ENCODE measurements at regions not wholly inside any gene's neighbourhood (a gene's known extent, or its start where the extent isn't known, plus 50 kb on each side); places are given as distances from the start of the nearest gene placed in this dataset.

DNA sequence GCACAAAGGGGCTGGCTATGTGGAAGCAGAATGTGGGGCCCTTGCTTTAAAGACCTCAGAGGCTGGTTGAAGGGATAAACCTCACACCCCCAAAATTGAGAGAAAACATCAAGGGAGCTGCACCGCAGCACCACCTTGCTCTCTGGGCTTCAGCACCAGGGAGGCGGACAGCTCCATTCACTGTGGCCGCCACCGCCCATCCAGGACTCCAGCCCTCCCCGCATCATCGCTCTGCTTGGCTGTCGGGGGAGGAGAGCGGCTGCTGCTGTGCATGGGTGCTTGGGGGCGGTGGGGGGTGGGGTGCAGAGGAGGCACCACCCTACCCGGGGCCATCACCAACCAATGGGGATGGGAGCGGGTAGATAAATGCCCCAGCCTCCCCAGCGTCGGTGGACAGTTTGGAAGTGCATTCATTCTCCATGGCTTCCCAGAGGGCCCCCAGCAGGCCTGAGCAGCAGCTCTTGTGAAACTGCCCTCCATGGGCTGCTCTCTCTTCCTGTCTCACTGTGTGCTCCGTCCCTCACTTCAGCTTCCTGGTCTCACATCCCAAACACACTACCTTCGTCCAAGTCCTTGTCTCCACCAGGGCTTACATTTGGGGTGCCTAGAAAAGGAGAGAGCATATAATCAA is 75.7 kb upstream of the BHLHE23 start (continued):
- TF ChIP-seq, protein P1, sequence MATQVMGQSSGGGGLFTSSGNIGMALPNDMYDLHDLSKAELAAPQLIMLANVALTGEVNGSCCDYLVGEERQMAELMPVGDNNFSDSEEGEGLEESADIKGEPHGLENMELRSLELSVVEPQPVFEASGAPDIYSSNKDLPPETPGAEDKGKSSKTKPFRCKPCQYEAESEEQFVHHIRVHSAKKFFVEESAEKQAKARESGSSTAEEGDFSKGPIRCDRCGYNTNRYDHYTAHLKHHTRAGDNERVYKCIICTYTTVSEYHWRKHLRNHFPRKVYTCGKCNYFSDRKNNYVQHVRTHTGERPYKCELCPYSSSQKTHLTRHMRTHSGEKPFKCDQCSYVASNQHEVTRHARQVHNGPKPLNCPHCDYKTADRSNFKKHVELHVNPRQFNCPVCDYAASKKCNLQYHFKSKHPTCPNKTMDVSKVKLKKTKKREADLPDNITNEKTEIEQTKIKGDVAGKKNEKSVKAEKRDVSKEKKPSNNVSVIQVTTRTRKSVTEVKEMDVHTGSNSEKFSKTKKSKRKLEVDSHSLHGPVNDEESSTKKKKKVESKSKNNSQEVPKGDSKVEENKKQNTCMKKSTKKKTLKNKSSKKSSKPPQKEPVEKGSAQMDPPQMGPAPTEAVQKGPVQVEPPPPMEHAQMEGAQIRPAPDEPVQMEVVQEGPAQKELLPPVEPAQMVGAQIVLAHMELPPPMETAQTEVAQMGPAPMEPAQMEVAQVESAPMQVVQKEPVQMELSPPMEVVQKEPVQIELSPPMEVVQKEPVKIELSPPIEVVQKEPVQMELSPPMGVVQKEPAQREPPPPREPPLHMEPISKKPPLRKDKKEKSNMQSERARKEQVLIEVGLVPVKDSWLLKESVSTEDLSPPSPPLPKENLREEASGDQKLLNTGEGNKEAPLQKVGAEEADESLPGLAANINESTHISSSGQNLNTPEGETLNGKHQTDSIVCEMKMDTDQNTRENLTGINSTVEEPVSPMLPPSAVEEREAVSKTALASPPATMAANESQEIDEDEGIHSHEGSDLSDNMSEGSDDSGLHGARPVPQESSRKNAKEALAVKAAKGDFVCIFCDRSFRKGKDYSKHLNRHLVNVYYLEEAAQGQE (IDR thresholded peaks at IDR 0.05; ENCODE audit: borderline replicate concordance): peak; percentile 99
- TF ChIP-seq, protein P1 (CRISPR knock-in tag; IDR thresholded peaks at IDR 0.05; ENCODE audit: low read depth): peak; percentile 96
- TF ChIP-seq CREM (IDR thresholded peaks at IDR 0.05; ENCODE audit: low read depth) (peak; percentile 43; the same call in 1 of the 2 replicates), ZNF324 (CRISPR knock-in tag; IDR thresholded peaks at IDR 0.05) (no peak), SRF (CRISPR knock-in tag; IDR thresholded peaks at IDR 0.05) (no peak), GTF2E2 (tag; IDR thresholded peaks at IDR 0.05) (no peak), HEY1 (CRISPR knock-in tag; IDR thresholded peaks at IDR 0.05; ENCODE audit: borderline replicate concordance) (no peak), KLF13 (tag; IDR thresholded peaks at IDR 0.05; ENCODE audit: borderline replicate concordance, low read depth) (no peak), ZNF766 (CRISPR knock-in tag; conservative IDR thresholded peaks at IDR 0.05) (peak; percentile 69; the same call in 1 of the 2 replicates), ZNF445 (CRISPR knock-in tag; IDR thresholded peaks at IDR 0.05; ENCODE audit: low read depth) (no peak)
- TF ChIP-seq, protein P2, sequence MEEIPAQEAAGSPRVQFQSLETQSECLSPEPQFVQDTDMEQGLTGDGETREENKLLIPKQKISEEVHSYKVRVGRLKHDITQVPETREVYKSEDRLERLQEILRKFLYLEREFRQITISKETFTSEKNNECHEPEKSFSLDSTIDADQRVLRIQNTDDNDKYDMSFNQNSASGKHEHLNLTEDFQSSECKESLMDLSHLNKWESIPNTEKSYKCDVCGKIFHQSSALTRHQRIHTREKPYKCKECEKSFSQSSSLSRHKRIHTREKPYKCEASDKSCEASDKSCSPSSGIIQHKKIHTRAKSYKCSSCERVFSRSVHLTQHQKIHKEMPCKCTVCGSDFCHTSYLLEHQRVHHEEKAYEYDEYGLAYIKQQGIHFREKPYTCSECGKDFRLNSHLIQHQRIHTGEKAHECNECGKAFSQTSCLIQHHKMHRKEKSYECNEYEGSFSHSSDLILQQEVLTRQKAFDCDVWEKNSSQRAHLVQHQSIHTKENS (CRISPR knock-in tag; IDR thresholded peaks at IDR 0.05): no peak
- TF ChIP-seq, protein P3, sequence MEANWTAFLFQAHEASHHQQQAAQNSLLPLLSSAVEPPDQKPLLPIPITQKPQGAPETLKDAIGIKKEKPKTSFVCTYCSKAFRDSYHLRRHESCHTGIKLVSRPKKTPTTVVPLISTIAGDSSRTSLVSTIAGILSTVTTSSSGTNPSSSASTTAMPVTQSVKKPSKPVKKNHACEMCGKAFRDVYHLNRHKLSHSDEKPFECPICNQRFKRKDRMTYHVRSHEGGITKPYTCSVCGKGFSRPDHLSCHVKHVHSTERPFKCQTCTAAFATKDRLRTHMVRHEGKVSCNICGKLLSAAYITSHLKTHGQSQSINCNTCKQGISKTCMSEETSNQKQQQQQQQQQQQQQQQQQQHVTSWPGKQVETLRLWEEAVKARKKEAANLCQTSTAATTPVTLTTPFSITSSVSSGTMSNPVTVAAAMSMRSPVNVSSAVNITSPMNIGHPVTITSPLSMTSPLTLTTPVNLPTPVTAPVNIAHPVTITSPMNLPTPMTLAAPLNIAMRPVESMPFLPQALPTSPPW (CRISPR knock-in tag; IDR thresholded peaks at IDR 0.05): peak; percentile 42; the same call in 1 of the 2 replicates
- TF ChIP-seq, protein P4, sequence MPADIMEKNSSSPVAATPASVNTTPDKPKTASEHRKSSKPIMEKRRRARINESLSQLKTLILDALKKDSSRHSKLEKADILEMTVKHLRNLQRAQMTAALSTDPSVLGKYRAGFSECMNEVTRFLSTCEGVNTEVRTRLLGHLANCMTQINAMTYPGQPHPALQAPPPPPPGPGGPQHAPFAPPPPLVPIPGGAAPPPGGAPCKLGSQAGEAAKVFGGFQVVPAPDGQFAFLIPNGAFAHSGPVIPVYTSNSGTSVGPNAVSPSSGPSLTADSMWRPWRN (IDR thresholded peaks at IDR 0.05; ENCODE audit: low read depth): no peak
- TF ChIP-seq, protein P5, sequence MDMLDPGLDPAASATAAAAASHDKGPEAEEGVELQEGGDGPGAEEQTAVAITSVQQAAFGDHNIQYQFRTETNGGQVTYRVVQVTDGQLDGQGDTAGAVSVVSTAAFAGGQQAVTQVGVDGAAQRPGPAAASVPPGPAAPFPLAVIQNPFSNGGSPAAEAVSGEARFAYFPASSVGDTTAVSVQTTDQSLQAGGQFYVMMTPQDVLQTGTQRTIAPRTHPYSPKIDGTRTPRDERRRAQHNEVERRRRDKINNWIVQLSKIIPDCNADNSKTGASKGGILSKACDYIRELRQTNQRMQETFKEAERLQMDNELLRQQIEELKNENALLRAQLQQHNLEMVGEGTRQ (CRISPR knock-in tag; IDR thresholded peaks at IDR 0.05): no peak

Data from K562 (cell line).